BE2C (cell line): ENCODE measurements at regions not wholly inside any gene's neighbourhood (a gene's known extent, or its start where the extent isn't known, plus 50 kb on each side); places are given as distances from the start of the nearest gene placed in this dataset.
A peak's percentile ranks its signal among the peaks of the same experiment; 100 is the strongest.

Experiments used
- DNase-seq: peaks from one replicate; pipeline ENCODE4 v3.0.0-alpha.2; 2020
- H3K27me3 ChIP-seq: fragments of 250-450 bp; sonication (Bioruptor Pico); 2 replicates; pipeline ENCODE4 v1.5.1; 2020; ENCODE audit warnings: mild to moderate bottlenecking
- H3K36me3 ChIP-seq: fragments of 250-450 bp; sonication (Bioruptor Pico); 2 replicates; pipeline ENCODE4 v1.5.1; 2020; ENCODE audit warnings: mild to moderate bottlenecking
- H3K4me1 ChIP-seq: fragments of 250-450 bp; sonication (Bioruptor Pico); 2 replicates; pipeline ENCODE4 v1.5.1; 2020
- H3K4me3 ChIP-seq: 2 replicates; pipeline ENCODE4 v1.5.1; 2011; ENCODE audit warnings: low read depth, low read length
- H3K9me3 ChIP-seq: fragments of 250-450 bp; sonication (Bioruptor Pico); 2 replicates; pipeline ENCODE4 v1.5.1; 2020
- TF ChIP-seq, protein P1 (sequence below): IDR thresholded peaks from 2 replicates; pipeline ENCODE4 v1.5.1; 2012; ENCODE audit warnings: mild to moderate bottlenecking, low read depth, low read length

DNA sequence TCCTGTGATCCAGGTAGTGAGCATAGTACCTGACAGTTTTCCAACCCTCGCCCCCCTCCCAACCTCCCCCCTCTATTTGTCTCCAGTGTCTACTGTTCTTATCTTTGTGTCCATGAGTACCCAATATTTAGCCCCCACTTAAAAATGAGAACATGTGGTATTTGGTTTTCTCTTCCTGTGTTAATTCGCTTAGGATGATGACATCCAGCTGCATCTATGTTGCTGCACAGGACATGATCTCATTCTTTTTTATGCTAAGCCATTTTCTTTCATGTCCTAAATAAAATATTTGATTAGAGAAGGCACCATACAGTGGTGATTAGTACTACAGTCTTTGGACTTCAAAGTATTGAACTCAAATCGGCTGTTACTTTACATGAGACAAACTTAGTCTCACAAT, 1087.9 kb downstream of the CBLN2 start:
- no peak for DNase-seq
- no peaks in the 10 kb centered on the region for H3K9me3 ChIP-seq
- H3K4me3 ChIP-seq, result no peak overlapping the region
- TF ChIP-seq, protein P1, sequence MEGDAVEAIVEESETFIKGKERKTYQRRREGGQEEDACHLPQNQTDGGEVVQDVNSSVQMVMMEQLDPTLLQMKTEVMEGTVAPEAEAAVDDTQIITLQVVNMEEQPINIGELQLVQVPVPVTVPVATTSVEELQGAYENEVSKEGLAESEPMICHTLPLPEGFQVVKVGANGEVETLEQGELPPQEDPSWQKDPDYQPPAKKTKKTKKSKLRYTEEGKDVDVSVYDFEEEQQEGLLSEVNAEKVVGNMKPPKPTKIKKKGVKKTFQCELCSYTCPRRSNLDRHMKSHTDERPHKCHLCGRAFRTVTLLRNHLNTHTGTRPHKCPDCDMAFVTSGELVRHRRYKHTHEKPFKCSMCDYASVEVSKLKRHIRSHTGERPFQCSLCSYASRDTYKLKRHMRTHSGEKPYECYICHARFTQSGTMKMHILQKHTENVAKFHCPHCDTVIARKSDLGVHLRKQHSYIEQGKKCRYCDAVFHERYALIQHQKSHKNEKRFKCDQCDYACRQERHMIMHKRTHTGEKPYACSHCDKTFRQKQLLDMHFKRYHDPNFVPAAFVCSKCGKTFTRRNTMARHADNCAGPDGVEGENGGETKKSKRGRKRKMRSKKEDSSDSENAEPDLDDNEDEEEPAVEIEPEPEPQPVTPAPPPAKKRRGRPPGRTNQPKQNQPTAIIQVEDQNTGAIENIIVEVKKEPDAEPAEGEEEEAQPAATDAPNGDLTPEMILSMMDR, result no peak
- H3K4me1 ChIP-seq, result no peaks in the 10 kb centered on the region
- H3K27me3 ChIP-seq, result no peaks in the 10 kb centered on the region
- H3K36me3 ChIP-seq, result no peaks in the 10 kb centered on the region

DNA sequence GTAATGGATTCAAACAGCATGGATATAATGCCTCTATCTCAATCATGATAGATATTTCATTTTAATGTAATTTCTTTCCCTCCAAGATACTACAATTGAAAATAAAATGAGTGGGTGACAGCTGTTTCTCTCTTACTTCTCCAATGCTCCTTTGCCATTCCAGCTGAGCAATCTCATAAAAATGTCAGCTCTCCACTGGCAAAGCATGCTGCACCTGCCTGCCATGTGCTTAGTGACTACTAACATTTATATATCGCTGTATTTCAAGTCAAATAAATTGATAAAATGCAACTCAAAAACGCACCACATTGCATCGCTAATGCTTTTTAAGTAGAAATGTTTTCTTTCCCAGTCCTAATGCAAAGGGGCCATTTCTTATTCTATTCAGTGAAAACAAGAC, 1093.9 kb downstream of the CBLN2 start:
- H3K27me3 ChIP-seq, result no peaks in the 10 kb centered on the region
- H3K36me3 ChIP-seq, result no peaks in the 10 kb centered on the region
- TF ChIP-seq, protein P1, result no peak
- H3K9me3 ChIP-seq, result no peaks in the 10 kb centered on the region
- no peak for DNase-seq
- no peaks in the 10 kb centered on the region for H3K4me1 ChIP-seq
- H3K4me3 ChIP-seq, result no peak overlapping the region

DNA sequence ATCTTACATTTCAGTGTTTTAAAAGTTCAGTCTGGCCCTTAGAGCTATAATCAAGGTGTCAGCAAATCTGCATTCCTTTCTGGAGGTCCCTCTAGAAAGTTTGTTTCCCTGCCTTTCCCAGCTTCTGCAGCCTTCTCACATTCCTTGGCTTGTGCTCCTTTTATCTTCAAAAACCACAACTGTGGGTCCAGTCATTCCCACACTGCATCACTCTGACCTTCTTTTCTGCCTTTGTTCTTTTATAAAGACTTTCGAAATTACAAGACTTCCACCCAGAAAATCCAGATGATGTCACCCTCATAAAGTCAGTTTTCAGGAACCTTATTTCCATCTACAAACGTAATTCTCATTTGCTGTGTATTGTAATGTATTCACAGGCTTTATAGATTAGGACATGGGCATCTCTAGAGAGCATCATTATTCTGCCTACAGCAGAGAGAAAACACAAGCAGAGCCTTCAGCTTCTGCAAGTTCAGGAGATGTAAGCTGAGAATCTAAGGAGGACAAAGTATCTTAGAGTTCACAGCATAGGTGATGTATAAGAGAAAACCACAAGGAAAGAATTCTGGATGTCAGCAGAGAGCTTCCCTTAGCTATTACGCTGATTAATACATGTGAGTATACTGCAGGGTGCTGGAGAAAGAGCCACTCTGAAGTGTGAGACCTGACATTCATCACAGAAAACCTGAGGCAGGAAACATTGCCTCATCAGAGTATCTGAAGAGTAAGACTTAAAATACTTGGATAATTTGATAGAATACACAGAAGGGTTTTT, 1100.2 kb downstream of the CBLN2 start:
- H3K27me3 ChIP-seq, result no peaks in the 10 kb centered on the region
- TF ChIP-seq, protein P1, result no peak
- no peaks in the 10 kb centered on the region for H3K9me3 ChIP-seq

DNA sequence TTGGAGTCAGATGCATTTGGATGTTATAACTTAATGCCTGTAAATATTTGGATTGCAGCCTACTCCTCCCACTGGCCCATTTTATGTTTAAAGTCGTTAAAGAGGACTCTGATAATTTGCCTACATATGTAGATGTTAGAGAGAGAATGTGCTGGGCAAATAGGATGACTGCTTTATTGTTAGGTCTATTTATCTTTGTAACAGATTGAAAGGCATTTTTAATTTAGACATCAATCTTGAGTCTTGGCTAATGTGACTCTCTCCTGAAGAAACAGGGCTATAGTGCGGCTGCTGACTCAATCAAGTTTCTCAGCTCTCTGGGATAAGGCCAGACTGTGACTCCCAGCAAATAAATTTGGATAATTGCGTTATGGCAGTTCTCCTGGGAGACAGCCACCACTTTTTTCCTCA, 1101.4 kb downstream of the CBLN2 start:
- Histone ChIP-seq H3K27me3 (no peaks in the 10 kb centered on the region), H3K4me1 (no peaks in the 10 kb centered on the region), H3K4me3 (no peak overlapping the region), H3K9me3 (no peaks in the 10 kb centered on the region), H3K36me3 (no peaks in the 10 kb centered on the region)
- peak; percentile 21 for DNase-seq
- TF ChIP-seq, protein P1, result no peak

More for the DNA sequence above, 1100.2 kb downstream of the CBLN2 start:
- DNase-seq, result no peak
- Histone ChIP-seq H3K4me3 (no peak overlapping the region), H3K36me3 (no peaks in the 10 kb centered on the region), H3K4me1 (no peaks in the 10 kb centered on the region)

DNA sequence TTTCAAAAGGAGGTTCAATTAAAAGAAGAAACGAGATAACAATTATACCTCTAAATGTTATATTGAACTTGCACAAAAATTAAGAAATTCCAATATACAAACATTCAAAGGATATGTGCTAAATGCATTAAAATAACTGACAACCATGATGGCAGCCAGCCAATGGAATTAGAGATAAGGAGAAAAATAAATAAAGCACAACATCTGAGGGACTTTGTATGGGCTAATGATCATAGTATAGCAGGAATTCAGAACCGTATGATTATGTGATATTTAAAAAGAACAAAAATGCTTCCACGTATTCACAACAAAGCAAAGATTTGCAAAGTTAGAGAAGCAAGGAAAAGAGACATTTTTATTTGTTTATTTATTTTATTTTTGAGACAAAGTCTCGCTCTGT, 1103.0 kb downstream of the CBLN2 start:
- TF ChIP-seq, protein P1, result no peak
- no peaks in the 10 kb centered on the region for H3K27me3 ChIP-seq
- H3K36me3 ChIP-seq, result no peaks in the 10 kb centered on the region
- DNase-seq, result no peak
- H3K4me3 ChIP-seq, result no peak overlapping the region
- no peaks in the 10 kb centered on the region for H3K9me3 ChIP-seq
- no peaks in the 10 kb centered on the region for H3K4me1 ChIP-seq

DNA sequence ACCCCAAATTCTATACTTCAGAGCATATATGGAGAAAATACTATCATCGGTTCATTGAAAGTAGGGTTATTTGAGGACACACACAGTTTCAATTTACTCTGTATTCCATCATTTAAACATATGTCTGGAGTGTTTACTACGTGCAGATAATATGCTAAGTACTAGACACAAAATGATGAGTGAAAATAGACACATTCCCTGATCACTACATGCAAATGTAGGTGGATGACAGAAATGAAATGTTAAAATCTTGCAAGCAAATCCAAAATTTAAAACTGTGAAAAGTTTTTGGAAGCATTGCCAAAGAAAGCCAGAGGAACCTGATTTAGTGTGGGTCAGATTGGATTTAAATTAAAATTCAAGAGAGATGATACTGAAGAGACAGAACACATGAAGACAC, 1106.6 kb downstream of the CBLN2 start:
- Histone ChIP-seq H3K9me3 (no peaks in the 10 kb centered on the region), H3K4me3 (no peak overlapping the region), H3K36me3 (no peaks in the 10 kb centered on the region), H3K4me1 (no peaks in the 10 kb centered on the region), H3K27me3 (no peaks in the 10 kb centered on the region)
- no peak for DNase-seq
- TF ChIP-seq, protein P1, result no peak
